Mesothelial cell of epicardium (in vitro differentiated cells): ENCODE measurements at regions not wholly inside any gene's neighbourhood (a gene's known extent, or its start where the extent isn't known, plus 50 kb on each side); places are given as distances from the start of the nearest gene placed in this dataset.

ENCODE experiments used
- DNase-seq, 2 experiments: peaks; one replicate each; pipeline ENCODE4 v3.0.0; 2021; ENCODE audit warnings: low spot score in 2 of 2; ENCODE audit not compliant: unreplicated experiment in 2 of 2
- H3K27ac Mint-ChIP-seq: 2 replicates; pipeline ENCODE4 v1.8.0; 2021; ENCODE audit warnings: mixed read lengths
- H3K27me3 Mint-ChIP-seq: 2 replicates; pipeline ENCODE4 v1.8.0; 2021; ENCODE audit warnings: low read depth, mixed read lengths
- H3K36me3 Mint-ChIP-seq: 2 replicates; pipeline ENCODE4 v1.8.0; 2021; ENCODE audit warnings: mixed read lengths
- H3K4me1 Mint-ChIP-seq: 2 replicates; pipeline ENCODE4 v1.8.0; 2021; ENCODE audit warnings: mixed read lengths
- H3K4me3 Mint-ChIP-seq: 2 replicates; pipeline ENCODE4 v1.8.0; 2021; ENCODE audit warnings: mild to moderate bottlenecking, moderate library complexity, mixed read lengths
- H3K9me3 Mint-ChIP-seq: 2 replicates; pipeline ENCODE4 v1.8.0; 2021; ENCODE audit warnings: mixed read lengths
- CTCF ChIP-seq: fragments of 200-600 bp; sonication (generic); IDR thresholded peaks from one replicate; pipeline ENCODE4 v1.5.0; 2021; ENCODE audit warnings: antibody characterized with exemption; ENCODE audit not compliant: unreplicated experiment

GRCh38 chr2:9100080-9100876, 96.8 kb upstream of the MBOAT2 start:
- TF ChIP-seq CTCF, result no peak
- Mint-ChIP-seq H3K36me3 (no peaks in the 10 kb centered on the region), H3K27me3 (peaks cover 2% of the 10 kb centered on the region), H3K4me1 (peaks cover 28% of the 10 kb centered on the region), H3K9me3 (no peaks in the 10 kb centered on the region), H3K4me3 (no peak overlapping the region), H3K27ac (no peak overlapping the region)
- DNase-seq, result no peak

- Mint-ChIP-seq H3K27ac (no peak overlapping the region), H3K36me3 (no peaks in the 10 kb centered on the region), H3K4me3 (no peak overlapping the region), H3K9me3 (no peaks in the 10 kb centered on the region), H3K27me3 (peaks cover 4% of the 10 kb centered on the region), H3K4me1 (peaks cover 27% of the 10 kb centered on the region)
- TF ChIP-seq CTCF, result no peak
- no peak for DNase-seq
Measured at GRCh38 chr2:9099341-9099751, 95.9 kb upstream of the MBOAT2 start.

GRCh38 chr2:9097892-9098291, 94.4 kb upstream of the MBOAT2 start:
- no peak overlapping the region for H3K4me3 Mint-ChIP-seq
- H3K4me1 Mint-ChIP-seq, result peaks cover 13% of the 10 kb centered on the region
- no peak for TF ChIP-seq CTCF
- H3K27ac Mint-ChIP-seq, result no peak overlapping the region
- H3K36me3 Mint-ChIP-seq, result no peaks in the 10 kb centered on the region
- H3K9me3 Mint-ChIP-seq, result no peaks in the 10 kb centered on the region
- peaks cover 8% of the 10 kb centered on the region for H3K27me3 Mint-ChIP-seq
- DNase-seq, result no peak

GRCh38 chr2:9097239-9097638, 93.8 kb upstream of the MBOAT2 start:
- no peak overlapping the region for H3K27ac Mint-ChIP-seq
- peaks cover 6% of the 10 kb centered on the region for H3K4me1 Mint-ChIP-seq
- H3K36me3 Mint-ChIP-seq, result no peaks in the 10 kb centered on the region
- no peak for DNase-seq
- H3K9me3 Mint-ChIP-seq, result no peaks in the 10 kb centered on the region
- no peak for TF ChIP-seq CTCF
- peaks cover 12% of the 10 kb centered on the region for H3K27me3 Mint-ChIP-seq
- no peak overlapping the region for H3K4me3 Mint-ChIP-seq

- Mint-ChIP-seq H3K27me3 (peaks cover 12% of the 10 kb centered on the region), H3K4me3 (no peak overlapping the region), H3K27ac (no peak overlapping the region), H3K4me1 (peaks cover 2% of the 10 kb centered on the region), H3K36me3 (no peaks in the 10 kb centered on the region), H3K9me3 (no peaks in the 10 kb centered on the region)
- TF ChIP-seq CTCF, result no peak
- DNase-seq, result no peak
Measured at GRCh38 chr2:9096761-9097160, 93.3 kb upstream of the MBOAT2 start.
